ENCODE measurements at regions not wholly inside any gene's neighbourhood (a gene's known extent, or its start where the extent isn't known, plus 50 kb on each side); places are given as distances from the start of the nearest gene placed in this dataset.

DNA sequence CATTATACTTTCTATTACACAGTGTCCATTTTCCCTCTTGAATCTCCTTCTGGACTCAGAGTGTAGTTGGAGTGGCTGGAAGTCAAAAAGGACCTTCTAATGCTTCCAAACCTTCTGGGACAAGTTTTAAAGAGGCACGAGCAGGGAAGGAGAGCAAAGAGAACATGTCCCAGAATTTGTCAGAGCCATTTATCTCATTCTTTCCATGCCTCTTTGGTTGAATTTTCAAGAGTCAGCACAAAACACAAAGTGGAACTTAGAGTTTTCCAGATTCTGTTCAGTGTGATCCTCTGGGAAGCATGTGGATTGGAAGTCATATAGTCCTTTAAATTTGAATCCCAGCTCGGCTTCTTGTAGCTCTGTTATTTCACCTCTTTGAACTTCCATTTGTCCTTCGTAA, 138.2 kb upstream of the PWP1 start:
- DNase-seq (ENCODE audit: low read depth): no peak
- no peak overlapping the region for H3K4me3 ChIP-seq (ENCODE audit: low read depth, low read length)
- TF ChIP-seq, protein P1, sequence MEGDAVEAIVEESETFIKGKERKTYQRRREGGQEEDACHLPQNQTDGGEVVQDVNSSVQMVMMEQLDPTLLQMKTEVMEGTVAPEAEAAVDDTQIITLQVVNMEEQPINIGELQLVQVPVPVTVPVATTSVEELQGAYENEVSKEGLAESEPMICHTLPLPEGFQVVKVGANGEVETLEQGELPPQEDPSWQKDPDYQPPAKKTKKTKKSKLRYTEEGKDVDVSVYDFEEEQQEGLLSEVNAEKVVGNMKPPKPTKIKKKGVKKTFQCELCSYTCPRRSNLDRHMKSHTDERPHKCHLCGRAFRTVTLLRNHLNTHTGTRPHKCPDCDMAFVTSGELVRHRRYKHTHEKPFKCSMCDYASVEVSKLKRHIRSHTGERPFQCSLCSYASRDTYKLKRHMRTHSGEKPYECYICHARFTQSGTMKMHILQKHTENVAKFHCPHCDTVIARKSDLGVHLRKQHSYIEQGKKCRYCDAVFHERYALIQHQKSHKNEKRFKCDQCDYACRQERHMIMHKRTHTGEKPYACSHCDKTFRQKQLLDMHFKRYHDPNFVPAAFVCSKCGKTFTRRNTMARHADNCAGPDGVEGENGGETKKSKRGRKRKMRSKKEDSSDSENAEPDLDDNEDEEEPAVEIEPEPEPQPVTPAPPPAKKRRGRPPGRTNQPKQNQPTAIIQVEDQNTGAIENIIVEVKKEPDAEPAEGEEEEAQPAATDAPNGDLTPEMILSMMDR (IDR thresholded peaks at IDR 0.05; ENCODE audit: insufficient read depth, low read length): no peak

- no peak for DNase-seq (ENCODE audit: low read depth)
- TF ChIP-seq, protein P1 (IDR thresholded peaks at IDR 0.05; ENCODE audit: insufficient read depth, low read length): no peak
- H3K4me3 ChIP-seq (ENCODE audit: low read depth, low read length): no peak overlapping the region
Measured at GRCh38 chr12:107549651-107550480, 135.7 kb upstream of the PWP1 start.

GRCh38 chr12:107551434-107551833, 134.2 kb upstream of the PWP1 start:
- TF ChIP-seq, protein P1 (IDR thresholded peaks at IDR 0.05; ENCODE audit: insufficient read depth, low read length): no peak
- no peak overlapping the region for H3K4me3 ChIP-seq (ENCODE audit: low read depth, low read length)
- no peak for DNase-seq (ENCODE audit: low read depth)

DNA sequence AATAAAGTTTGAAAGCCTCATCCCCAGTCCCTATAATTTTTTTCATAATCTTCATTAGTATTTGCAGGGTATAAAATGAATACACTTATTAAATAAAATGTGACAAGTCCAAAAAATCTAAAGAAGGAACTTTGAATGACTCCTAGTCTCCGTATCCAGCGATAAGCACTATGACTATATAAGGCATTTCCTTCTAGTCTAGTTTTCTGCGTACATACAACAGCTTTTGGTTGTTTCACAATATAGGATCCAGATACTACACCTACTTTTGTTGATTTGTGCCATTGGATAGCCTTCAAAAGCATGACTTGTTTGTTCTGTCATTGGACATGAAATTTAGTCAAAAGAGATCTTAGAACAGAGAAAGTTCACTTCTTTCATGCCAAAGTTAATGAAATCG, 133.3 kb upstream of the PWP1 start:
- TF ChIP-seq, protein P1 (IDR thresholded peaks at IDR 0.05; ENCODE audit: insufficient read depth, low read length): no peak
- no peak overlapping the region for H3K4me3 ChIP-seq (ENCODE audit: low read depth, low read length)
- DNase-seq (ENCODE audit: low read depth): no peak

GRCh38 chr12:107553211-107553765, 132.3 kb upstream of the PWP1 start:
- TF ChIP-seq, protein P1 (IDR thresholded peaks at IDR 0.05; ENCODE audit: insufficient read depth, low read length): no peak
- DNase-seq (ENCODE audit: low read depth): no peak
- H3K4me3 ChIP-seq (ENCODE audit: low read depth, low read length): no peak overlapping the region

DNA sequence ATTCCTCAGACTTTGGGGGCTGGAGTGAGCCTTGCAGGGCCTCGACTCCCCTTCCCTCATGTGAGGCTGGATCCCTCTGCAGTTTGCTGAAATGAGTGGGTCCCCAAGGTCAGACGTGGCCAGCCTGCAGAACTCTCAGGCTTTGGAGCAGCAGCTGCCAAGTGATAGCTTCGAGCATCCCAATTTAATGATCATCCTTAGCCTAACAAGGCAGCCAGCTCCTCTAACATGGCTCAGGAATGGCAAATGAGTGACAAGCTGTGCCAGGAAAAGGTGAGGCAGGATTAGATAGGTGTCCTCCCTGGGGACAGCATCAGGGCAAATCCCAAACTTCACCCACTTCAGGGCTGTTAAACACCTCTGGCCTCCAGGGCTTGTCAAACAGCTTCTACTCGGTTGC, 130.7 kb upstream of the PWP1 start:
- H3K4me3 ChIP-seq (ENCODE audit: low read depth, low read length): no peak overlapping the region
- no peak for DNase-seq (ENCODE audit: low read depth)
- TF ChIP-seq, protein P1 (IDR thresholded peaks at IDR 0.05; ENCODE audit: insufficient read depth, low read length): no peak
